ENCODE measurements at regions not wholly inside any gene's neighbourhood (a gene's known extent, or its start where the extent isn't known, plus 50 kb on each side); places are given as distances from the start of the nearest gene placed in this dataset.

- TF ChIP-seq CTCF (IDR thresholded peaks at IDR 0.05) (no peak), EP300 (IDR thresholded peaks at IDR 0.05) (no peak), POLR2A (IDR thresholded peaks at IDR 0.05) (no peak)
Observed at GRCh38 chr5:115424030-115424429, 120.5 kb downstream of the FEM1C start.
